Kidney (tissue), 13 donors: ENCODE measurements at regions not wholly inside any gene's neighbourhood (a gene's known extent, or its start where the extent isn't known, plus 50 kb on each side); places are given as distances from the start of the nearest gene placed in this dataset.

Experiments
- DNase-seq, 5 donors: peaks; one replicate each; pipeline ENCODE4 v3.0.0-alpha.2; 2013 to 2020
- FAIRE-seq: peaks from 2 replicates; lab custom pipeline; 2012; peaks lifted over from hg19 to GRCh38; lab: Jason Lieb, UNC
- H3K27ac ChIP-seq, 2 donors: one replicate each; pipeline ENCODE4 v1.7.0; 2013; ENCODE audit warnings: low read depth in 2 of 2, low read length in 2 of 2, inconsistent platforms in 1 of 2
- H3K27me3 ChIP-seq: one replicate; pipeline ENCODE4 v1.7.1; 2013; ENCODE audit warnings: low read length, inconsistent platforms; ENCODE audit not compliant: control insufficient read depth, insufficient read depth
- H3K36me3 ChIP-seq, 3 donors: one replicate each; pipeline versions ENCODE4 v1.7.0 to v1.7.1; 2013; ENCODE audit warnings: low read length in 3 of 3, control low read depth in 1 of 3, inconsistent platforms in 1 of 3; ENCODE audit not compliant: insufficient read depth in 3 of 3, control insufficient read depth in 2 of 3
- H3K4me1 ChIP-seq, 3 donors: one replicate each; pipeline versions ENCODE4 v1.7.0 to v1.7.1; 2013; ENCODE audit warnings: low read length in 3 of 3, inconsistent platforms in 1 of 3, low read depth in 1 of 3; ENCODE audit not compliant: control insufficient read depth in 2 of 3, insufficient read depth in 2 of 3
- H3K4me3 ChIP-seq, 3 donors: one replicate each; pipeline versions ENCODE4 v1.7.0 to v1.8.1; 2013; ENCODE audit warnings: low read length in 3 of 3, control low read depth in 1 of 3, inconsistent platforms in 1 of 3
- H3K9ac ChIP-seq, 3 donors: one replicate each; pipeline versions ENCODE4 v1.7.0 to v1.7.1; 2013; ENCODE audit warnings: low read length in 3 of 3, control low read depth in 1 of 3, inconsistent platforms in 1 of 3
- H3K9me3 ChIP-seq, 3 donors: one replicate each; pipeline versions ENCODE4 v1.7.0 to v1.7.1; 2013; ENCODE audit warnings: low read length in 3 of 3, control low read depth in 1 of 3, inconsistent platforms in 1 of 3; ENCODE audit not compliant: control insufficient read depth in 2 of 3, insufficient read depth in 1 of 3
- CTCF ChIP-seq: IDR thresholded peaks from 3 replicates; pipeline ENCODE4 v1.5.1; 2012; ENCODE audit warnings: mild to moderate bottlenecking, moderate library complexity, borderline replicate concordance; ENCODE audit not compliant: insufficient read depth; ENCODE audit errors: extremely low read depth
- intact Hi-C: fragments of 100-400 bp; cut with DNase I; formaldehyde crosslinking; loops from one replicate; pipeline ENCODE4 v1.11.1; 2022
- donor health status: control.
- donor health status: control.
- donor health status: control.
- donor health status: control.
- donor health status: control.
- donor health status: DM: yes; HTN: yes; CAD: no.
- donor health status: Normal renal cell carcinoma (clear cell type).

GRCh38 chr5:54620141-54620933 is 102.8 kb downstream of the SNX18 start:
- Histone ChIP-seq H3K4me3 (no peak overlapping the region), H3K27me3 (no peaks in the 10 kb centered on the region), H3K4me1 (peaks cover 0 to 13% (median 7%) of the 10 kb centered on the region in 3 donors), H3K27ac (no peak overlapping the region), H3K9ac (no peak overlapping the region), H3K9me3 (no peaks in the 10 kb centered on the region), H3K36me3 (no peaks in the 10 kb centered on the region)
- intact Hi-C loops, result no loop called here
- FAIRE-seq (no peak), DNase-seq (no peak)
- no peak for TF ChIP-seq CTCF

- Histone ChIP-seq H3K27ac (peak overlapping the region in 1 of 2 donors; percentile 7), H3K9ac (no peak overlapping the region), H3K4me1 (peaks cover 0 to 13% (median 7%) of the 10 kb centered on the region in 3 donors), H3K9me3 (no peaks in the 10 kb centered on the region), H3K4me3 (no peak overlapping the region), H3K36me3 (no peaks in the 10 kb centered on the region), H3K27me3 (no peaks in the 10 kb centered on the region)
- intact Hi-C loops, result no loop called here
- FAIRE-seq, result no peak
- DNase-seq, result no peak
- no peak for TF ChIP-seq CTCF
Measured at GRCh38 chr5:54619731-54620130, 102.2 kb downstream of the SNX18 start.

- no peak overlapping the region for H3K9ac ChIP-seq
- no peaks in the 10 kb centered on the region for H3K27me3 ChIP-seq
- FAIRE-seq, result no peak
- H3K36me3 ChIP-seq, result no peaks in the 10 kb centered on the region
- TF ChIP-seq CTCF, result no peak
- no peak overlapping the region for H3K4me3 ChIP-seq
- no peak for DNase-seq
- peaks cover 0 to 13% (median 7%) of the 10 kb centered on the region in 3 donors for H3K4me1 ChIP-seq
- H3K9me3 ChIP-seq, result no peaks in the 10 kb centered on the region
- intact Hi-C loops, result no loop called here
- H3K27ac ChIP-seq, result no peak overlapping the region
Measured at GRCh38 chr5:54616518-54617220, 99.1 kb downstream of the SNX18 start.
